Right lung (tissue), 2 donors: ENCODE measurements at regions not wholly inside any gene's neighbourhood (a gene's known extent, or its start where the extent isn't known, plus 50 kb on each side); places are given as distances from the start of the nearest gene placed in this dataset.
"Not testable (repeated sequence)": the region's sequence is repeated elsewhere in the genome, so short reads cannot be mapped to it uniquely, and the experiment has no call there.

Experiments
- DNase-seq, 2 donors: peaks; one replicate each; pipeline ENCODE4 v3.0.0-alpha.2; 2013

- DNase-seq, result no peak
Observed at GRCh38 chr11:90774727-90775566, 552.1 kb upstream of the CHORDC1 start.

DNA sequence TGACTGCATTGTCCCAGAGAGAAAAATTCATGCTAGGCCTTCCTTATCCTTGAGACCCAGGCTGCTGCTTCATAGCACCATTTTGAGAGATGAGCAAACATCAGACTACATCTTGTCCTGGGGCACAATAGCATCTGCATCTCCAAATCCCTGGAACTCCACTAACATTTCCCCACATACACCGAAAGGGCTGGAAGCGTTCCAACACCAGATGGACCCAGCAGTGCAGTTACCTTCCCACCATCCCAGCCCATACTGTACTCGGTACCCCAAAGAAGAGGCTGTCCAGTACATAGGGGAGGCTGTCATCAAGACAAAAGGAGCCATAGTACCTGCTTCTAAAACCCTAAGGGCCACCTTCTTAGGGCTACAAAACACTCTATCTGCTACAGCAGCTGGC lies 547.2 kb upstream of the CHORDC1 start:
- no peak for DNase-seq

GRCh38 chr11:90766121-90766520 lies 543.3 kb upstream of the CHORDC1 start:
- no peak for DNase-seq

GRCh38 chr11:90764691-90765090 lies 541.8 kb upstream of the CHORDC1 start:
- no peak for DNase-seq

GRCh38 chr11:90757849-90758494 lies 535.1 kb upstream of the CHORDC1 start:
- DNase-seq, result no peak

GRCh38 chr11:90756617-90757016 lies 533.8 kb upstream of the CHORDC1 start:
- no peak for DNase-seq

GRCh38 chr11:90753546-90753945 lies 530.7 kb upstream of the CHORDC1 start:
- no peak for DNase-seq

DNA sequence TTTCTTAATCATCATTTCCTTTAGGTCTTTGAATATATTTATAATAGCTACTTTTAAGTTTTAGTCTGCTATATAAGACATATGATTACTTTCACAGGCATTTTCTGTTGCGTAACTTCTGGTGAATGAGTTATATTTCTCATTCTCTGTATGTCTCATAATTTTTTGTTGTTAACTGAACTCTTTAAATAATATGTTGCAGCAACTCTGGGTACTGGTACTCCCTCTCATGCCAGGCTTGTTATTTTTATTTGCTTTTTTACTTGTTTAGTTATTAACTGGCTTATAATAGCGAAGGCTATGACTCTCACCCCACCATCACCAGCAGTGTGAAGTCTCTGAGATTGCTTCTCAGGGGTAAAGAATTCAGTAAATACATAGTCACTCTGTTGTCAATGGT lies 524.2 kb upstream of the CHORDC1 start:
- DNase-seq, result no peak

DNA sequence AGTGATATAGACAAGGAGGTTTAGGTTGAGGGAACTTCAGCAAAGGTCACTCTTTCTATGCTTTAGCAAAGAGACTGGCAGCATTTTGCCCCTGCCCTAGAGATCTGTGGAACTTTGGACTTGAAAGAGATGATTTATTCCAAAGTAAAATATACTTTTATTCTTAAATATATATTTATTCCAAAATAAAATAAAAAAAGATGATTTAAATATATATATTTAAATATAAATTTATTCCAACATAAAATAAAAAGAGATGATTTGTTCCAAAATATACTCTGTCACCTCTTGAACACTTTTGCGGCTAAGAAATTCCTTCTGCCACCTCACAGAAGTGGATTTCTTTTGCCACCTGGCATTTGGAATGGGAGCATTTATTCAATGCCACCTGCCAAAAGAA lies 521.3 kb upstream of the CHORDC1 start:
- DNase-seq, result no peak

DNA sequence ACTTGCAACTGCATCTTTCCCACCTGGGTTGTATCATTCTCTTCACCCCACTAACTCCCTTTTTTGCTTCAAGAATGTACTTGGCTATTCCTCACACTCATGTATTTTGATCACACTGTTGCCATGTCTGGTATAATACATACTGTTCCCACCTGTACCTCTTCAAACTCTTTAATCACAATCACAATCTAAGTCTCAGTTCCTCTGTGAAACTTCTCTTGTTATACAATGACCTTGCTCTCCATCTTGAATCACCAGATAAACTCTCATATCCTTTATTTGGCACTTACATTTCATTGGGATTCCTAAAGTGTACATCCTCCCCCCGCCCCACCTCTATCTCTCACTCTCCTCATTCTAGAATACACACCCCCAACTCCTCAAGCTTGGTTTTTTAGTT lies 516.0 kb upstream of the CHORDC1 start:
- no peak for DNase-seq

DNA sequence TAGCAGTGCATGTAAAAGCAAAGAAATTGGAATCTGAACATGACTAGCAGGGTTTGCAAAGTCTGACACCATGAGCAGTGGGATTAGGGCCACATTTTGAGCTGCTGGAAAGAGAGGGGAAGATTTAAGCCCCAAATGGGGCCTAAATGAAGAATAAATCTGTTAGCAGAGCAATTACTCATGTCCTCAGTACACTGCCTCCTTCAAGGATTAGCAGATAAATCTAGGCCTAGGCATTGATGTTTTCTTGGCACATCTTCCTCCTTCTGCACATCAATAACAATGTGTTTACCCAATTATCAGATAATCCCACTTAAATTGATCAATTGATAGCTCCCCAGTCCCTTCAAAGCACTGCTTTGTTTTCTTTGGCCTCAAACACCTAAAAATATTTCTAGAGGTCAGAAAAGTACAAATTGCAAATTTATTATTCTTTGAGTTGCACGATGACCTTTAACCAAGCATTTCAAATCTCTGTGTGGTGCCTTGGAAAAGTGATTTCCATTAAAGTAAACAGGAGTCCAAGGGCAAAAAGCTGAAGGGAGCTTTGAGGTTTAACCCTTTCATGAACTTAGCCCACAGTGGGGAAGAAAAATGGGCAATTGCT lies 514.7 kb upstream of the CHORDC1 start:
- no peak for DNase-seq

- no peak for DNase-seq
Observed at GRCh38 chr11:90732486-90732885, 509.6 kb upstream of the CHORDC1 start.

- no peak for DNase-seq
Observed at GRCh38 chr11:90723475-90723874, 500.6 kb upstream of the CHORDC1 start.

- no peak for DNase-seq
Observed at GRCh38 chr11:90722552-90723190, 499.8 kb upstream of the CHORDC1 start.

- DNase-seq, result no peak
Observed at GRCh38 chr11:90717522-90717921, 494.7 kb upstream of the CHORDC1 start.

DNA sequence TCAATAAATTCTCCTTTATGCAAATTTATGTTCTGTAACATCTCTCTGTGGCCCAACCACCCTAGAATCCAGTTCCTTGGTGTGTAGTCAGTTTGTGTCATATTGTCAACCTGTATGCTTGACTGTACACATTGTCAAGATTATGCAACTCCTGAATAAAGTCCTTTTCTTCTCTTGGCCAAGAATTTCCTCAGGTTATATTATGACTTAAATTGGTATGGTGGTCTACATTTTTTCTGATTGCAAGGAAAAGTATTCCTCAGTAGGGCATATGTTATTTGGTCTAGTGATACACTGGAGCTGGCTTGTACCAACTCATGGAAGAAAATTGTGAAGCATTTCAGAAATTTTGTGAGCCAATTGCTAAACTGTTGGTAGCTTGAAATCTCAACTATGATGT lies 482.8 kb upstream of the CHORDC1 start:
- DNase-seq, result no peak

DNA sequence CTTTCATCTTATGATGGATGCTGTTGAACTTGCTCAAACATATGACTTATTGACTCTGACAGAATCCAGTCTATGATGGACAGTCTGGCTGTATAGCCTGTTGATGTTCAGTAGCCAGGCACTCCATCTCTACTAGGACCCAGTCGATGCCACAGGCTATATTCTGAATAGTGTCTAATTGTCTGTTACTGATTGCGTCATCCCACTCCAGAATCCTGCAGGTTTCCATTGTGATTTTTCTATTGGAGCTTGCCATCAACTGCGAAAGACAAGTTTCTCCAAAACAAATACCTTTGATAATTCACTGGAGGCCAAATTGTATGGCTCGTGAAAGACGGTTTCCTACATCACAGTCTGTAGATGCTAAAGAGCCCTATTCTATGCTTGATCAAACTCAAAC lies 481.7 kb upstream of the CHORDC1 start:
- no peak for DNase-seq

GRCh38 chr11:90701716-90702115 lies 478.9 kb upstream of the CHORDC1 start:
- DNase-seq, result no peak

GRCh38 chr11:90700789-90701439 lies 478.1 kb upstream of the CHORDC1 start:
- no peak for DNase-seq

- DNase-seq, result no peak
Observed at GRCh38 chr11:90699791-90700400, 477.0 kb upstream of the CHORDC1 start.

DNA sequence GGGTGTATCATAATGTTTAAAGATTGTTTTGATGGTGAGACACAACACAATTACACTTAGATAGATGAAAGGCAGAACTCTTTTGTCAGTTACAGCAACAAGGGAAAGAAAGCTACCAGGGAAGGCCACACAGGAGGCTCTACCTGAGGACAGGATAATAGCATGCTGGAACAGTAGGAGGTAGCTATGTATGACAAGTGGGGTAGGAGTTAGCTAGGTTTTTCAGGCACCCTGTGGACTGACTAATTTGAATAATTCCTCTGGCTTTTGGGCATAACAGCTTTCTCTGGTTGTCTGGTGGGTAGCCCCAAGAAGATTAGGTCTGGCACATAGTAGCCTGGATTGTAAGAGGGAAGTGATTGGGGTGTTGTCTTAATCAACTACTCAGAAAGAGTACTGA lies 475.4 kb upstream of the CHORDC1 start:
- DNase-seq, result no peak

GRCh38 chr11:90675496-90675895 lies 452.6 kb upstream of the CHORDC1 start:
- DNase-seq, result not testable (repeated sequence)
